ENCODE measurements at regions not wholly inside any gene's neighbourhood (a gene's known extent, or its start where the extent isn't known, plus 50 kb on each side); places are given as distances from the start of the nearest gene placed in this dataset.

- intact Hi-C loops (cut with DNase I) = loop anchor here (5.0 kb wide), 1 partner anchor 84 kb away; no protein-coding TSS in a partner anchor
- Histone ChIP-seq H3K4me1 (peaks cover 0 to 22% (median 16%) of the 10 kb centered on the region in 4 donors), H3K4me3 (no peak overlapping the region), H3K36me3 (no peaks in the 10 kb centered on the region), H3K27ac (peak overlapping the region in 2 of 4 donors; percentile 27 to 42), H3K9me3 (no peaks in the 10 kb centered on the region), H3K27me3 (no peaks in the 10 kb centered on the region)
- 78 to 81% methylated on average over 9 of the region's 9 CpGs for WGBS, 2 donors
- TF ChIP-seq CTCF (IDR thresholded peaks at IDR 0.05) = no peak
- peak in 1 of 4 donors; percentile 22 for TF ChIP-seq POLR2AphosphoS5 (IDR thresholded peaks at IDR 0.05)
- DNase-seq = no peak
These were observed 86.4 kb downstream of the ADRB2 start for GRCh38 chr5:148912714-148913398.

GRCh38 chr5:148913493-148913892, 87.1 kb downstream of the ADRB2 start:
- TF ChIP-seq POLR2A (IDR thresholded peaks at IDR 0.05) (no peak), EP300 (IDR thresholded peaks at IDR 0.05) (no peak), CTCF (IDR thresholded peaks at IDR 0.05) (no peak)
- H3K4me1 ChIP-seq = peaks cover 0 to 22% (median 16%) of the 10 kb centered on the region in 4 donors
- H3K36me3 ChIP-seq = no peaks in the 10 kb centered on the region
- peak overlapping the region in 3 of 4 donors; percentile 27 to 42 (median 41) for H3K27ac ChIP-seq
- intact Hi-C loops (cut with DNase I) = loop anchor here (5.0 kb wide), 1 partner anchor 84 kb away; no protein-coding TSS in a partner anchor
- no peaks in the 10 kb centered on the region for H3K9me3 ChIP-seq
- no peak for DNase-seq
- H3K4me3 ChIP-seq = no peak overlapping the region
- no peaks in the 10 kb centered on the region for H3K27me3 ChIP-seq
- WGBS, 2 donors = 83 to 90% methylated on average over 6 of the region's 6 CpGs

GRCh38 chr5:148913985-148914431, 87.6 kb downstream of the ADRB2 start:
- WGBS, 2 donors = 68 to 69% methylated on average over 2 of the region's 2 CpGs
- TF ChIP-seq EP300 (IDR thresholded peaks at IDR 0.05) = no peak
- no peaks in the 10 kb centered on the region for H3K36me3 ChIP-seq
- peak overlapping the region in 3 of 4 donors; percentile 2 to 42 (median 41) for H3K27ac ChIP-seq
- H3K9me3 ChIP-seq = no peaks in the 10 kb centered on the region
- no peak for DNase-seq
- peaks cover 0 to 22% (median 16%) of the 10 kb centered on the region in 4 donors for H3K4me1 ChIP-seq
- H3K27me3 ChIP-seq = no peaks in the 10 kb centered on the region
- intact Hi-C loops (cut with DNase I) = loop anchor here (5.0 kb wide), 1 partner anchor 83 kb away; no protein-coding TSS in a partner anchor
- H3K4me3 ChIP-seq = no peak overlapping the region

- H3K9me3 ChIP-seq = no peaks in the 10 kb centered on the region
- intact Hi-C loops (cut with DNase I) = no loop called here
- TF ChIP-seq EP300 (IDR thresholded peaks at IDR 0.05) (no peak), CTCF (IDR thresholded peaks at IDR 0.05) (no peak), POLR2A (IDR thresholded peaks at IDR 0.05) (no peak), POLR2AphosphoS5 (IDR thresholded peaks at IDR 0.05) (no peak)
- DNase-seq = no peak
- 74% methylated on average over 7 of the region's 7 CpGs for WGBS, 2 donors
- no peaks in the 10 kb centered on the region for H3K27me3 ChIP-seq
- no peak overlapping the region for H3K27ac ChIP-seq
- no peaks in the 10 kb centered on the region for H3K36me3 ChIP-seq
- peaks cover 0 to 22% (median 17%) of the 10 kb centered on the region in 4 donors for H3K4me1 ChIP-seq
- no peak overlapping the region for H3K4me3 ChIP-seq
These were observed 88.9 kb downstream of the ADRB2 start for GRCh38 chr5:148915224-148915817.

GRCh38 chr5:148920646-148921288, 94.4 kb downstream of the ADRB2 start:
- intact Hi-C loops (cut with DNase I) = no loop called here
- H3K27ac ChIP-seq = no peak overlapping the region
- no peaks in the 10 kb centered on the region for H3K9me3 ChIP-seq

More at GRCh38 chr5:148920646-148921288, 94.4 kb downstream of the ADRB2 start:
- H3K36me3 ChIP-seq = no peaks in the 10 kb centered on the region
- H3K4me1 ChIP-seq = peaks cover 0 to 4% (median 2%) of the 10 kb centered on the region in 4 donors
- WGBS, 2 donors = 69 to 75% methylated on average over 2 of the region's 2 CpGs
- DNase-seq = no peak
- no peaks in the 10 kb centered on the region for H3K27me3 ChIP-seq
- no peak overlapping the region for H3K4me3 ChIP-seq
- no peak for TF ChIP-seq POLR2A (IDR thresholded peaks at IDR 0.05)
